IPS DF 19.7 (cell line): ENCODE measurements at regions not wholly inside any gene's neighbourhood (a gene's known extent, or its start where the extent isn't known, plus 50 kb on each side); places are given as distances from the start of the nearest gene placed in this dataset.
"Not testable (repeated sequence)": the region's sequence is repeated elsewhere in the genome, so short reads cannot be mapped to it uniquely, and the experiment has no call there.

Source experiments
- DNase-seq: peaks from one replicate; pipeline ENCODE4 v3.0.0-alpha.2; 2013; ENCODE audit warnings: low read depth, low spot score

- DNase-seq = no peak
Observed at GRCh38 chr7:86202833-86203232, 440.9 kb upstream of the GRM3 start.

- DNase-seq = no peak
Observed at GRCh38 chr7:86201767-86202166, 441.9 kb upstream of the GRM3 start.

- no peak for DNase-seq
Observed at GRCh38 chr7:86199881-86200614, 443.7 kb upstream of the GRM3 start.

- DNase-seq = no peak
Observed at GRCh38 chr7:86190351-86190750, 453.4 kb upstream of the GRM3 start.

GRCh38 chr7:86181474-86181873 is 462.2 kb upstream of the GRM3 start:
- no peak for DNase-seq

GRCh38 chr7:86164827-86165226 is 478.9 kb upstream of the GRM3 start:
- no peak for DNase-seq

GRCh38 chr7:86158111-86158510 is 485.6 kb upstream of the GRM3 start:
- no peak for DNase-seq

- DNase-seq = no peak
Observed at GRCh38 chr7:86155623-86156022, 488.1 kb upstream of the GRM3 start.

- DNase-seq = no peak
Observed at GRCh38 chr7:86152926-86153325, 490.8 kb upstream of the GRM3 start.

GRCh38 chr7:86149024-86149665 is 494.6 kb upstream of the GRM3 start:
- DNase-seq = no peak

GRCh38 chr7:86148501-86148900 is 495.2 kb upstream of the GRM3 start:
- DNase-seq = no peak

GRCh38 chr7:86137343-86137742 is 506.4 kb upstream of the GRM3 start:
- DNase-seq = no peak

- DNase-seq = no peak
Observed at GRCh38 chr7:86130268-86130667, 513.4 kb upstream of the GRM3 start.

GRCh38 chr7:86123476-86123875 is 520.2 kb upstream of the GRM3 start:
- DNase-seq = no peak

GRCh38 chr7:86094166-86094669 is 549.5 kb upstream of the GRM3 start:
- no peak for DNase-seq

- no peak for DNase-seq
Observed at GRCh38 chr7:86091369-86091768, 552.3 kb upstream of the GRM3 start.

GRCh38 chr7:86089455-86089854 is 554.3 kb upstream of the GRM3 start:
- DNase-seq = no peak

- not testable (repeated sequence) for DNase-seq
Observed at GRCh38 chr7:86064572-86064971, 579.1 kb upstream of the GRM3 start.

GRCh38 chr7:86058649-86059048 is 585.1 kb upstream of the GRM3 start:
- DNase-seq = no peak

- no peak for DNase-seq
Observed at GRCh38 chr7:86050918-86051317, 592.8 kb upstream of the GRM3 start.

GRCh38 chr7:86049910-86050309 is 593.8 kb upstream of the GRM3 start:
- no peak for DNase-seq

- DNase-seq = not testable (repeated sequence)
Observed at GRCh38 chr7:86045197-86045596, 598.5 kb upstream of the GRM3 start.

- no peak for DNase-seq
Observed at GRCh38 chr7:86025807-86026206, 617.9 kb upstream of the GRM3 start.
